Middle frontal gyrus (tissue), 1 donor: ENCODE measurements at regions not wholly inside any gene's neighbourhood (a gene's known extent, or its start where the extent isn't known, plus 50 kb on each side); places are given as distances from the start of the nearest gene placed in this dataset.

Source experiments
- DNase-seq: peaks from one replicate; pipeline ENCODE4 v3.0.0-alpha.2; 2015; ENCODE audit warnings: low spot score; ENCODE audit errors: extremely low spot score

DNA sequence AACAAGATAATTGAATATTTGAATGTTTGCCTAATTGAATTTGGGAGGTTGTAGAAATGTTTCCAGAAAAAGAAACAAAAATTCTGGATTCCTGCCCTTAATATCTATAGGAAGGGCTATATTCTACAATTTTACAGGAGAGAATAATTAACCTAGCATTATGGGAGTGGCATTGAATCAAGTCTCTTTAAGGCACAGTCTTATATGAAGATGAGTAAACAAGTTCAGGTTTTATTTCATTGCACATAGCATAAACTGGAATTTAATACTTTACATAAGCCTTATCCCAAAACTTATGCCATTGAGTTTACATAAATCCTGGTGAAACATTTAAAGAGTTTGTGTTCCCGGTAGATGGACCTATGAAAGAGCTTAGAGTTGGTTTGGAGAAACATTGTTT is 138.1 kb upstream of the ADAMTSL1 start:
- no peak for DNase-seq

GRCh38 chr9:18338042-18338441 is 135.9 kb upstream of the ADAMTSL1 start:
- DNase-seq = no peak

DNA sequence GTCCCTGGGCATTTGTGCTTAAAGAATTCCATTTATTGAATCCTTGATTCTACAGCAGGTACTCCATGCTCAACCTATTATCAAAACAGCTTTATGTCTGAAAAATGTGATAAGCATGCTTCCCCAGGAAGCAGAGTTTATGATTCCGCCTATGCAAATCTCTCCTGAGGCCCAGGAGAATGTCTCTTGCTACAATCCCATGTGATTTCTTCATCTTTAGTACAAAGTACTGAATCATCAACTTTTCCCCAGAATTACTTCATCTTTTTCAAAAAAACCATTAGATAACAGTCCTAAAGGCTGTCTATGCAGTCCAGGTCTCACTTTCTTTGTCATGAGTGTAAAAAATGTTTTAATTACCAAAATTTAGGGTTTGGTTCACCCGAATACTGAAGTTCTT is 130.2 kb upstream of the ADAMTSL1 start:
- DNase-seq = no peak

GRCh38 chr9:18346745-18347144 is 127.2 kb upstream of the ADAMTSL1 start:
- DNase-seq = no peak

DNA sequence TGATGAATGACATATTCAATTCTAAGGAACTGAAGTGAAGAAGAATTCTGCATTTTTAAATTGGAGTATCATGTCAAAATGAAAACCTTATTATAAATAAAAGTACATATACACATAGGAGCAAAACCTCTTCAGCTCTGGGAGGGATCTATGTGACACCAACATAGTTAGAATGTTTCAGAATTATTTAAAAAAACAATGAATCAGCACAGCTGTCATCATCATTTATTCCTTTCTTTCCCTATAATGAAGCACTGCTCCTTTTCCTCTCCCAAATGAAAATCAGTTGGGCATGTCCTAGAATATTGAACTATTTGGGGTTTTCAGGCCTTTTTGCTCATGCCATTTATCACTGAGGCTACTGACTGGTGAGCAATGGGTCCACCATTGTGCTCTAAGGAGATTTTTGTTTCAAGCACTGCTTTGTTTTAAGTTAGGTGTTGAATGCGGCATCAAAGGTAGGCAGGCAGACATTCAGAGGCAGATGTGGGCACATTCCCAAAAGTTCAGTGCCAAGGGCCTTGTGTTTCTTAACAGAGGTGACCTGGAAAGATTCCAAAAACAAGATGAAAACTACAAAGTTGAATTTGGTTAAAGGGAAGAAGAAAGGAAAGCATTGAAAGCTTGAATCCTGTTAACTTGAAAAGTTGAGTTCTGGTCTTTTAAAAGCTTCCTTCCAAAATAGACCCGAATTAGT is 126.4 kb upstream of the ADAMTSL1 start:
- no peak for DNase-seq

DNA sequence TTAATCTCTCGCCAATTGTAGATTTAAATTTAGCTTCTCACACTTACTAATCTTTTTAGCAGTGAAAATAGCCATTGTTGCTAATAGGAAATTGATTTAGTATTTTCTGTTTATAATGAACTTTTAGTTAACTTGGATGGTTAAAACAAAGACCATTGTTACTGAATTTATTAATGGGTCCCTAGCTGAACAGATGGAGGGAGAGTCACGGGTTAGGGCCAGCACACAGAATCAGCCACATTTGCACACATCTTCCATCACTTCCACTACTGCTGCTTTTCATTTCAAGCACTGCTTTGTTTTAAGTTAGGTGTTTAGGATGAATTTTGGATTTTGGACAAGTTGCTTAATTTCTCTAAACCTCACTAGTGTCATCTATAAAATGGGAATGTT is 125.9 kb upstream of the ADAMTSL1 start:
- no peak for DNase-seq

- DNase-seq = no peak
Measured at GRCh38 chr9:18349530-18349929, 124.4 kb upstream of the ADAMTSL1 start.

DNA sequence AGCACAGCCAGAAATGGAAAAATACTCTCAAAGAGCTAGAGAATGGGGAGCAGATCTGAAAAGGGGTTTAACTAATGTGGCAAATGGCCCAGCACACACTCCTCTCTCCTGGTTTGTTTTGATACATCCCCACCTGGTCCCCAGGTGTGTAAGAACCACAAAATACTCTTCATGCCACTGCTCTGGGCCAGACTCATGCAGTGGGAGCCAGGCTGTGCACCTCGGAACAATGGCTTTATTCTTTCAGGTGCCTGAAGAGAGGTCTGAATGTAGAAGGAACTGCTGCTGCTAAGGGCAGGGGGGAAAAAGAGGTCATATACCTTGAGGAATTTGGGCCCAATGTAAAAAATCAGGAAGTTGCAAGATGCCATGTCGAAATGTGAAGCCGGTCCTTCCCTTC is 123.9 kb upstream of the ADAMTSL1 start:
- no peak for DNase-seq

GRCh38 chr9:18350995-18351595 is 122.9 kb upstream of the ADAMTSL1 start:
- no peak for DNase-seq

- DNase-seq = no peak
Measured at GRCh38 chr9:18352711-18353110, 121.2 kb upstream of the ADAMTSL1 start.

GRCh38 chr9:18353473-18353872 is 120.5 kb upstream of the ADAMTSL1 start:
- no peak for DNase-seq

DNA sequence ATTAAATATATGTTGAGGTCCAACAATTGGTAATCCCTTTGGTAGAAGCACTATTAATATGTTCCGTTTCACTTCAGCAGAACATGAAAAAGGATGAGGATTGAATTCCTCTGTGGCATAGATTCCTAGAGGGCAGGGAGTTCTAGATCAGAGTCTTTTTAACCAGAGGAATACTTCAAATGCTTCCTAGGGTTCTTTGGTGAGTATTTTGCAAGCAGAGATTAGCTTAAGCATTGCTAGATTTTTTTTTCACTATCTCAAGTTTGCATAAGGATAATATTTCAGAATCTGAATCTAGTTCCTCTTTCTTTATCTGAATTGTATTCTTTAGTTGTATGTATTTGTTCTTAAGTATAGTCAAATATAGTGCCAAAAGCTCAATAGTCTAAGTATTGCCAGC is 116.6 kb upstream of the ADAMTSL1 start:
- no peak for DNase-seq

- DNase-seq = no peak
Measured at GRCh38 chr9:18358325-18358724, 115.6 kb upstream of the ADAMTSL1 start.

GRCh38 chr9:18359335-18359734 is 114.6 kb upstream of the ADAMTSL1 start:
- no peak for DNase-seq

DNA sequence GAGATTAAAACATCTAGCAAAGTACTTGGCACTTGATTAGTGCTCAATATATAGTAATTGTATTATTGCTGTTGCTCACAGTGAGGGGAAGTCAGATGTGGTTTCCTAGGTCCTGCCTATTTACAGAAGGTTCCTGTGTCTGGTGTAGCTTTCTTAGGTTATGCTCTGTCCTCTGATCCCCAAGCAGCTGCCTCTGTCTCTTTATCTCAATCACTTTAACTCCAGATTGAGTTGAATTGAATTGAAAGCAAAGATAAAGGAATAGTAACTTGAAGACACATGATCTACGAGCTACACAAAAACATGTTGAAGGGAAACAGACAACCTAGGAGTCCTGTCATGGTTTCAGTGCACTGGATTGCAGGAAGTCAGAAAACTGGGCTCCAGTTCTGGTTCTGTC is 113.9 kb upstream of the ADAMTSL1 start:
- no peak for DNase-seq

DNA sequence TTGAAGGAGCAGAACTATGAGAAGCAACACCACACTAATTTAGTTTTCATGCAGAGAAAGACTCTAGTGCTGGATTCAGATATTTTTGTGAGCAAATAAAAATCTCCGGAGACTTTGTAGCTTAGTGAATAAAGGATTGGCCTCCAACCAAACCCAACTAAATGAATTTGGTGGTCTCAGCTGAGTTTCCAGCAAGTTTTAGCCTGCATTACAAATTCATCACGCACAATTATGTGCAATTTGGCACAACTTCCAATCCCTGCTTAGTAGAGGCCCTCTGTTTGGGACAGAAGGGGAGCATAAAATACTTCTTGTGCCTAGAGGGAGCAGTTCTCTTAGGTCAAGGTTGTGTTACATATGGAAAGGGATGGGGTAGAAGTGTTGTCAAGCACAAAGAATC is 112.3 kb upstream of the ADAMTSL1 start:
- DNase-seq = no peak

GRCh38 chr9:18362166-18362565 is 111.8 kb upstream of the ADAMTSL1 start:
- DNase-seq = no peak

- no peak for DNase-seq
Measured at GRCh38 chr9:18362901-18363685, 110.9 kb upstream of the ADAMTSL1 start.

DNA sequence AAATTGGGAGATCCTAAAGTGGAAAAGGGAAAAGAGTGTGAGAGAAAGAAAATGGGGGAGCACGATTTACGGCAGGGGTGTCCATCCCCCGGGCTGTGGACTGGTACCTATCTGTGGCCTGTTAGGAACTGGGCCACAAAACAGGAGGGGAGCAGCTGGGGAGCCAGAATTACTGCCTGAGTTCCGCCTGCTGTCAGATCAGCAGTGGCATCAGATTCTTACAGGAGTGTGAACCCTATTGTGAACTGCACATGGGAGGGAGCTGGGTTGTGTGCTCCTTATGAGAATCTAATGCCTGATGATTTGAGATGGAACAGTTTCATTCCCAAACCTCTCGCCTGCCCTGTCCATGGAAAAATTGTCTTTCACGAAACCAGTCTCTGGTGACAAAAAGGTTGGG is 108.3 kb upstream of the ADAMTSL1 start:
- DNase-seq = no peak

DNA sequence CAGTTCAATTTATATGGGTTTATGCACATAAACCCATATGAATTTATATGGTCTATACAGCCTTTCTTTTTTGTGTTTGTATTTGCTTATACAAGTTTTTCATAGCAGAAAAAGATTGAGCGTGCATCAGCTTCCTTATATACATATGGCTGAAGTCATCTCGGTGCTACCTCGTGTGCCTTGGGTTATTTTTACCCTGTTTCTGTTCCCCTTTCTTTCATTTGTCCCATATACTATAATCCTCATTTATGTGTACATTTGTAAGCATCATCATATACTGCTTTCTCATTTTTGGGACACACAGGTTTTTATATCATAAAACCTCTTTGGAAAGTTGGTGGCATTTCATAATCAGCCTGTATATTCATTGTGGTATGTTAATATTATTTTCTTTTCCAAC is 107.8 kb upstream of the ADAMTSL1 start:
- no peak for DNase-seq

DNA sequence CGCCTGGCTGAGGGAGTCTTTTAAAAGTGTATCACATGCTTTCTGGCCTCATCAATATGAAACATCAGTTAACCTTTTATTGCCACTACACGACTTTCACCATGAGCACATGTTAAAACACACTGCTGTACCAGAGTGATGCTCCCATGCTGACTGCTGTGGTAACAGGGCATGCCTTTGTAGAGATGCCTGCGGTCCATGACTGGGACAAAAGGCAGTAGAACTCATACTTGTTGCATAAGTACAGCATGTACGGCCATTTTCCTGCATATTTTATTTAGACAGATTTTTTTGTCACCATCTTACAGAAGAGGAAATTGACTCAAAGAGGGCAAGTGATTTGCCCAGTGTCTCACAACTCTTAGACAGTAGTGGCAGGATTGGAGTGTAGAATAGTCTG is 105.7 kb upstream of the ADAMTSL1 start:
- DNase-seq = no peak

DNA sequence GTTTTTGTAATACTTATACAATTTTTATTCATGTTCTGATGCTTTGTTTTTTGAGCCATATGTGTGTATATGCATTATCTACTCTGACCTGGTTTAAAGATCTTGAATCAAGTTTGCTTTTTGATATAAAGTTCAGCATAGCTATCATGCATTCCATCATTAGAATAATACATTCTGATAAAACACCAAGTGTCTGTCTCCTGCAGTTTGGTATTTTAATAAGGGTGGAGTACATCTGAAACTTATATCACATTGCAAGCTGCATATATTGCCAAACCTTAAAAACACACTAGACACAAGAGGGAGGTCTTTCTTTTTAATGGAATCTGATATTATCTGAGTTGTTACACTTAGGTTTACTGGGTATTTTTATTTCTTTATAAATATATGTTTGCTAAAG is 102.8 kb upstream of the ADAMTSL1 start:
- DNase-seq = no peak

DNA sequence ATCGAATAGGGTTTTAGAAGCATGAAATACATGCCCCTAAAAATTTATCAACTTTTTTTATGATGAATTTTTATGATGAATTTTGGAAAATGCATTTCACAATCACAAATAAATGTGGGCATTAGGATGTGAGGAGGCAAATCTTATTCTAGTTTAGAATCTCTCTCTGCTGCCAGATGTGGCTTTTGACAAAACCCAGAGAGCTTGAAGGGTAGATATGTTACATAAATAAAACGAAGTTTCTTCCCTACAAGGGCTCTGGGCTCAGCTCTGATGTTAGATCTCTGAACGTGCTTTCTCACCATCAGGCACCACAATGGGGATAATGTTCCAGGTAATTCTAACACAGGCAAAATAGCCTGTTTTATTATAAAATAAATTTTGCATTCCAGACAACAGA is 102.3 kb upstream of the ADAMTSL1 start:
- DNase-seq = no peak
